ENCODE measurements at regions not wholly inside any gene's neighbourhood (a gene's known extent, or its start where the extent isn't known, plus 50 kb on each side); places are given as distances from the start of the nearest gene placed in this dataset.

GRCh38 chr7:42704710-42705109 lies 207.2 kb downstream of the C7orf25 start:
- no peaks in the 10 kb centered on the region for H3K9me3 Mint-ChIP-seq (ENCODE audit: unreplicated experiment)
- TF ChIP-seq CTCF (IDR thresholded peaks at IDR 0.05; ENCODE audit: partially characterized antibody, unreplicated experiment), result no peak
- no peaks in the 10 kb centered on the region for H3K4me1 Mint-ChIP-seq (ENCODE audit: low read depth, unreplicated experiment)
- no peak overlapping the region for H3K27ac Mint-ChIP-seq (ENCODE audit: unreplicated experiment)
- no peak for DNase-seq
- H3K36me3 Mint-ChIP-seq (ENCODE audit: unreplicated experiment), result no peaks in the 10 kb centered on the region
- no peaks in the 10 kb centered on the region for H3K27me3 Mint-ChIP-seq (ENCODE audit: unreplicated experiment)
- no peak overlapping the region for H3K4me3 Mint-ChIP-seq (ENCODE audit: unreplicated experiment)

DNA sequence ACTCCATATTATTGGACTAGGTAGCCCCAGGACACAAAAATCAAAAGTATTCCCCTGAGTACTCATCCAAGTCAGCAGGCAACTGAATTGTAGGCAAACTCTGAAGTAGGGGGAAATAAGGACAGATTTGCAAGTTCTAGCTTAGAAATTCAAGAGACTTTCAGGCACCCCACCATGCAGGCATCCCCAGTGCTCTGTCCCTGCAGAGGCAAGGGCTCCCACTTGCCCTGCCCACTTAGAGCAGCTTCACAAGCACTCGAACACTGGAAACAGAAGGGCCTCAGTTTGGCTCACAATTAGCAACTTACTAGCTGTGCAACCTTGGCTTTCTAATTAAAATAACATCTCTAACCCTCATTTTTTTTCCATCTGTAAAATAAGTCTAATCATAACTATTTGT lies 209.2 kb downstream of the C7orf25 start:
- Mint-ChIP-seq H3K36me3 (ENCODE audit: unreplicated experiment) (no peaks in the 10 kb centered on the region), H3K9me3 (ENCODE audit: unreplicated experiment) (no peaks in the 10 kb centered on the region), H3K27ac (ENCODE audit: unreplicated experiment) (no peak overlapping the region), H3K4me1 (ENCODE audit: low read depth, unreplicated experiment) (no peaks in the 10 kb centered on the region), H3K4me3 (ENCODE audit: unreplicated experiment) (no peak overlapping the region), H3K27me3 (ENCODE audit: unreplicated experiment) (no peaks in the 10 kb centered on the region)
- no peak for TF ChIP-seq CTCF (IDR thresholded peaks at IDR 0.05; ENCODE audit: partially characterized antibody, unreplicated experiment)
- DNase-seq, result no peak

DNA sequence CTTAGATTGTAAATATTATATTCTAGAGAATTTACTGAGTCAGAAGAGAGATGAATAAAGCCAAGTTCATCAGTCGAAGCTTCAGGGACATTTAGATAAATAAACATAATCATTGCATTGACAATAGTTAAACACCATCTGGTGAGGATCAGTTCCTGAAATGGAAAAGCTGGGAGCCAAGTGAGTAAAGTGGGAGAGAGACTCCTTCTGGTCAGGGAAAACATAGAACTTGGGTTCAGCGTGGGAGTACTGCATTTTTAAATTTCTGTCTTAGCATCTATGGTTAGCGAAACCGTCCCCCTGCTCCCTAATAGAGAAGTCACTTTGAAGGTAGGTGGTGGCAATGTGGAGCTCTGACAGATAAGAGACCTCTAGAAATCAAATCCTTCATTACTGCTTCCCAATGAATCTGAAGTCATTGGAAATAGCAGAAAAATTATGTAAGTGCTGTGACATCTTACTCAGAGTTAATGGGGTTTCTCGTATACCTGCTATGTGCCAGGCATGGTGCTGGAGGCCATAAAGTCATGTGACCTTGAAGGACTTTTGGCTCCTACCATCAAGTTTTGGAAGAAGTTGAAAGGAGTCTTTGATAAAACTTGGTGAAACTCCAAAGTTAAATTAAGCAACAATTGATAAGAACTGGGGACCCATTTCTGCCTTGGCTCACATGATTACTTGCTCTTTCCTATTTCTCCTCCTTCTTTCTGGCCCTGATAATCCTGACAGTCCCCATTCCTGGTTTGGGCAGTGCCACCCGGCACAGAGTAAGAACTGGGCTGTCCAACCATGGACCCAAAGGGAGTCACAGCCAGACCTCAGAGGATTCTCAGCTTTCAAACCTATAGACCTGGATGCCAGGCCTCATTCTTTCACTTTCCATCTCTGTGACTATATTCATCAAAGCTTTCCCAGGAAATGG lies 211.2 kb downstream of the C7orf25 start:
- H3K9me3 Mint-ChIP-seq (ENCODE audit: unreplicated experiment), result no peaks in the 10 kb centered on the region
- no peak overlapping the region for H3K27ac Mint-ChIP-seq (ENCODE audit: unreplicated experiment)
- no peak for DNase-seq
- no peaks in the 10 kb centered on the region for H3K27me3 Mint-ChIP-seq (ENCODE audit: unreplicated experiment)
- TF ChIP-seq CTCF (IDR thresholded peaks at IDR 0.05; ENCODE audit: partially characterized antibody, unreplicated experiment), result no peak
- H3K36me3 Mint-ChIP-seq (ENCODE audit: unreplicated experiment), result no peaks in the 10 kb centered on the region
- H3K4me3 Mint-ChIP-seq (ENCODE audit: unreplicated experiment), result no peak overlapping the region
- H3K4me1 Mint-ChIP-seq (ENCODE audit: low read depth, unreplicated experiment), result no peaks in the 10 kb centered on the region

DNA sequence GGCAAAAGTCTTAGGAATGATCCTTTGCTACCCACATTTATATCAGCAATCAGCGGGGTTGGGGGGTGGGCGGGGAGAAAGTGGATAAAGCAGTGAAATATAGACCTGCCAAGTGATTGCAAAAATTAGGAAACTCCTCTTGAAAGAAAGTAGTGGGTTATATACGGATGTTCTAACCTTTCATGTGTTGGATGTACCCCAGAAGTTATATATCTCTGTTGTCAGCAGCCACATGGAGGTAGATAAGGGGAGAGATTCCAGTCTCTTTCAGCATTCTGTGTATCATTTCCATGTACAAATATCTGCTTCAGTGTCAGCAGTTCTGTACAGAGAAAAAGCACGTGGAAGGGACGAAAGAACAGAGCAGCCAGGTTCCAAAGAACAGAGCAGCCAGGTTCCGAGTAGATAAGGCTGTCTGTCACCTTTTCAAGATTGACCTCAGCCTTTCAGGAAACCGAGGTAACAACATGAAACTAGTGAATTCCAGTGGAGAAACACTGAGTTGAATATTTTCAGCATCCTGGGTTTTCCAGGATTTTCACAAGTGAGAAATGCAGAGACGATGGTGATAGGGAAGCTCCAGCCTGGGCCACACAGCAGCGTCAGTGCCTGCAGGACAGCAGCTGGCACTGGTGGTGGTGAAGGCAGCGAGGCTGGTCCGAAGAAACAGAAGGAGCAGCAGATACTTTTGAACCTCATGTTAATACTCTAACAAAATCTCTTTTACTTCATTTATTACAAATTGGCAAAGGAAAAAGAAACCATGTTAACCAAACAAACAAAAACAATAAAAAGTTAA lies 212.3 kb downstream of the C7orf25 start:
- no peak overlapping the region for H3K27ac Mint-ChIP-seq (ENCODE audit: unreplicated experiment)
- H3K4me3 Mint-ChIP-seq (ENCODE audit: unreplicated experiment), result no peak overlapping the region
- DNase-seq, result no peak

More for the DNA sequence above, 212.3 kb downstream of the C7orf25 start:
- H3K4me1 Mint-ChIP-seq (ENCODE audit: low read depth, unreplicated experiment), result no peaks in the 10 kb centered on the region
- no peak for TF ChIP-seq CTCF (IDR thresholded peaks at IDR 0.05; ENCODE audit: partially characterized antibody, unreplicated experiment)
- H3K36me3 Mint-ChIP-seq (ENCODE audit: unreplicated experiment), result no peaks in the 10 kb centered on the region
- no peaks in the 10 kb centered on the region for H3K9me3 Mint-ChIP-seq (ENCODE audit: unreplicated experiment)
- no peaks in the 10 kb centered on the region for H3K27me3 Mint-ChIP-seq (ENCODE audit: unreplicated experiment)
